B cell (primary cell): ENCODE measurements at regions not wholly inside any gene's neighbourhood (a gene's known extent, or its start where the extent isn't known, plus 50 kb on each side); places are given as distances from the start of the nearest gene placed in this dataset.

Source experiments
- ATAC-seq: fragments of 200-7000 bp; cut with Tn5 transposase; one replicate; pipeline ENCODE4 v1.10.0; 2021; ENCODE audit warnings: low read depth, mild to moderate bottlenecking, moderate number of reproducible peaks, moderate library complexity
- CTCF ChIA-PET: fragments of 350-600 bp; sonication (Branson Sonifier 250); formaldehyde crosslinking; loops from one replicate; lab custom pipeline; 2021; ENCODE audit warnings: antibody characterized with exemption, inconsistent platforms; lab: Charles Lee
- POLR2A ChIA-PET: fragments of 350-600 bp; sonication (Branson Sonifier 250); formaldehyde crosslinking; loops from one replicate; lab custom pipeline; 2021; ENCODE audit warnings: antibody characterized with exemption; lab: Charles Lee
- DNase-seq: peaks from one replicate; pipeline ENCODE4 v3.0.0; 2013
- H2AFZ ChIP-seq: 2 replicates; pipeline ENCODE4 v1.6.1; 2012; ENCODE audit warnings: mild to moderate bottlenecking, low read depth, low read length; ENCODE audit not compliant: insufficient read depth, poor library complexity, severe bottlenecking
- H3K27ac ChIP-seq, 2 donors: 1 replicate in 1 of 2; 2 replicates in 1 of 2; pipeline ENCODE4 v1.5.1; 2012 to 2013; ENCODE audit warnings: low read length in 2 of 2, mild to moderate bottlenecking in 2 of 2, moderate library complexity in 1 of 2
- H3K27me3 ChIP-seq, 4 experiments: fragments of 200-600 bp in 1 of 4; sonication (generic) in 1 of 4; replicated peaks in 1 of 4; 1 replicate in 2 of 4; 2 replicates in 2 of 4; pipeline versions ENCODE4 v1.6.1 to v1.7.0; 2013 to 2016; ENCODE audit warnings: low read length in 3 of 4, mild to moderate bottlenecking in 2 of 4, mixed read lengths in 1 of 4, moderate library complexity in 1 of 4; ENCODE audit not compliant: insufficient read depth in 4 of 4, control insufficient read depth in 3 of 4; ENCODE audit errors: control extremely low read depth in 1 of 4
- H3K36me3 ChIP-seq, 2 experiments: replicated peaks in 1 of 2; 1 replicate in 1 of 2; 2 replicates in 1 of 2; pipeline versions ENCODE4 v1.6.1 to v1.7.1; 2013; ENCODE audit warnings: low read length in 1 of 2; ENCODE audit not compliant: insufficient read depth in 2 of 2, control insufficient read depth in 1 of 2; ENCODE audit errors: control extremely low read depth in 1 of 2, extremely low read depth in 1 of 2
- H3K4me1 ChIP-seq, 2 donors: fragments of 200-600 bp in 1 of 2; sonication (generic) in 1 of 2; 1 replicate in 1 of 2; 2 replicates in 1 of 2; pipeline versions ENCODE4 v1.5.1 to v1.6.1; 2013 to 2017; ENCODE audit warnings: low read length in 2 of 2; ENCODE audit not compliant: control insufficient read depth in 2 of 2, insufficient read depth in 2 of 2
- H3K4me2 ChIP-seq: replicated peaks from 2 replicates; pipeline ENCODE3; 2012; ENCODE audit warnings: mild to moderate bottlenecking, low read depth, low read length; ENCODE audit not compliant: poor library complexity, severe bottlenecking
- H3K4me3 ChIP-seq, 5 experiments: fragments of 200-600 bp in 1 of 5; sonication (generic) in 1 of 5; 1 replicate in 3 of 5; 2 replicates in 2 of 5; pipeline versions ENCODE4 v1.5.1 to v1.7.0; 2011 to 2016; ENCODE audit warnings: low read length in 4 of 5, mild to moderate bottlenecking in 4 of 5, low read depth in 2 of 5, control low read depth in 1 of 5, moderate library complexity in 1 of 5; ENCODE audit not compliant: insufficient read depth in 1 of 5; ENCODE audit errors: control extremely low read depth in 1 of 5, extremely low read depth in 1 of 5
- H3K79me2 ChIP-seq: fragments of 200-600 bp; sonication (generic); one replicate; pipeline ENCODE4 v1.6.0; 2016; ENCODE audit warnings: low read length; ENCODE audit not compliant: control insufficient read depth, insufficient read depth
- H3K9ac ChIP-seq: fragments of 200-600 bp; sonication (generic); 2 replicates; pipeline ENCODE4 v1.6.1; 2017; ENCODE audit warnings: mild to moderate bottlenecking, low read length, moderate library complexity
- H3K9me3 ChIP-seq, 3 donors: one replicate each; pipeline versions ENCODE4 v1.6.1 to v1.7.1; 2013; ENCODE audit warnings: low read length in 2 of 3; ENCODE audit not compliant: control insufficient read depth in 2 of 3, insufficient read depth in 1 of 3; ENCODE audit errors: control extremely low read depth in 1 of 3
- H4K20me1 ChIP-seq: 2 replicates; pipeline ENCODE4 v1.6.0; 2012; ENCODE audit warnings: mild to moderate bottlenecking, low read length; ENCODE audit not compliant: insufficient read depth, control insufficient read depth, poor library complexity, severe bottlenecking
- H3K27ac Mint-ChIP-seq: one replicate; pipeline ENCODE4 v1.8.0; 2021; ENCODE audit warnings: mixed read lengths
- H3K27me3 Mint-ChIP-seq: one replicate; pipeline ENCODE4 v1.8.0; 2021; ENCODE audit warnings: mixed read lengths
- H3K4me1 Mint-ChIP-seq: one replicate; pipeline ENCODE4 v1.8.0; 2021; ENCODE audit warnings: mixed read lengths
- H3K4me3 Mint-ChIP-seq: one replicate; pipeline ENCODE4 v1.8.0; 2021; ENCODE audit warnings: mixed read lengths
- H3K9me3 Mint-ChIP-seq: one replicate; pipeline ENCODE4 v1.8.0; 2022; ENCODE audit warnings: mixed read lengths; ENCODE audit not compliant: insufficient read depth
- CTCF ChIP-seq: fragments of 200-600 bp; IDR thresholded peaks from one replicate; pipeline ENCODE4 v1.8.0; 2022; ENCODE audit warnings: antibody characterized with exemption, mild to moderate bottlenecking
- EZH2 ChIP-seq: IDR thresholded peaks from 2 replicates; pipeline ENCODE4 v1.6.1; 2012; ENCODE audit warnings: borderline replicate concordance, low read depth, mild to moderate bottlenecking, moderate library complexity, low read length; ENCODE audit not compliant: insufficient read depth, poor library complexity, severe bottlenecking
- WGBS: methylation state at CpG from one replicate; pipeline ENCODE4 v1.1.5; 2013; ENCODE audit warnings: missing lambda C conversion rate; ENCODE audit not compliant: insufficient coverage; 5-methylcytosine and 5-hydroxymethylcytosine counted together
- intact Hi-C: fragments of 100-400 bp; cut with micrococcal nuclease; formaldehyde crosslinking; loops from one replicate; pipeline ENCODE4 v1.10.0; 2022

GRCh38 chr9:118785456-118785855 is 583.8 kb downstream of the BRINP1 start:
- Histone ChIP-seq H3K36me3 (no peaks in the 10 kb centered on the region), H3K9ac (no peak overlapping the region), H2AFZ (no peak overlapping the region), H3K4me2 (no peak overlapping the region), H3K4me1 (no peaks in the 10 kb centered on the region), H3K9me3 (peaks cover 0 to 8% (median 0%) of the 10 kb centered on the region in 3 donors), H3K27me3 (no peaks in the 10 kb centered on the region), H3K27ac (no peak overlapping the region), H3K4me3 (no peak overlapping the region), H3K79me2 (no peaks in the 10 kb centered on the region), H4K20me1 (no peaks in the 10 kb centered on the region)
- H3K4me3 Mint-ChIP-seq, result no peak overlapping the region
- H3K4me1 Mint-ChIP-seq, result no peaks in the 10 kb centered on the region
- H3K27ac Mint-ChIP-seq, result no peak overlapping the region
- 87% methylated on average over 5 of the region's 7 CpGs for WGBS
- ChIA-PET POLR2A (no interaction called here), CTCF (no interaction called here)
- DNase-seq, result no peak
- intact Hi-C loops, result no loop called here
- H3K27me3 Mint-ChIP-seq, result no peaks in the 10 kb centered on the region
- no peak for ATAC-seq
- H3K9me3 Mint-ChIP-seq, result peaks cover 3% of the 10 kb centered on the region
- TF ChIP-seq EZH2 (no peak), CTCF (no peak)

GRCh38 chr9:118786877-118787276 is 582.4 kb downstream of the BRINP1 start:
- TF ChIP-seq EZH2, result no peak
- TF ChIP-seq CTCF, result no peak
- 70% methylated on average over 3 of the region's 3 CpGs for WGBS
- H3K4me1 ChIP-seq, result no peaks in the 10 kb centered on the region
- no peak overlapping the region for H3K4me3 Mint-ChIP-seq
- no peak overlapping the region for H3K27ac ChIP-seq
- ATAC-seq (no peak), DNase-seq (no peak)
- intact Hi-C loops, result no loop called here
- H3K27me3 Mint-ChIP-seq, result no peaks in the 10 kb centered on the region
- no peaks in the 10 kb centered on the region for H3K79me2 ChIP-seq
- H3K4me2 ChIP-seq, result no peak overlapping the region
- H3K36me3 ChIP-seq, result no peaks in the 10 kb centered on the region
- no peaks in the 10 kb centered on the region for H3K27me3 ChIP-seq
- no peak overlapping the region for H2AFZ ChIP-seq
- H3K9me3 Mint-ChIP-seq, result peaks cover 3% of the 10 kb centered on the region
- CTCF ChIA-PET, result no interaction called here
- POLR2A ChIA-PET, result no interaction called here
- no peaks in the 10 kb centered on the region for H4K20me1 ChIP-seq
- H3K9me3 ChIP-seq, result peaks cover 0 to 8% (median 0%) of the 10 kb centered on the region in 3 donors
- H3K27ac Mint-ChIP-seq, result no peak overlapping the region
- no peaks in the 10 kb centered on the region for H3K4me1 Mint-ChIP-seq
- no peak overlapping the region for H3K4me3 ChIP-seq
- H3K9ac ChIP-seq, result no peak overlapping the region
